Activated B cell treated with CpG ODN at 0.5 μM for 24 hours (primary cell): ENCODE measurements at regions not wholly inside any gene's neighbourhood (a gene's known extent, or its start where the extent isn't known, plus 50 kb on each side); places are given as distances from the start of the nearest gene placed in this dataset.

Experiments
- ATAC-seq: fragments of 200-7000 bp; cut with Tn5 transposase; one replicate; pipeline ENCODE4 v1.10.0; 2021; ENCODE audit warnings: low read depth, mild to moderate bottlenecking, moderate library complexity
- CTCF ChIA-PET: fragments of 350-600 bp; sonication (Branson Sonifier 250); formaldehyde crosslinking; loops from one replicate; lab custom pipeline; 2021; ENCODE audit warnings: antibody characterized with exemption; lab: Charles Lee
- POLR2A ChIA-PET: fragments of 350-600 bp; sonication (Branson Sonifier 250); formaldehyde crosslinking; loops from one replicate; lab custom pipeline; 2021; ENCODE audit warnings: antibody characterized with exemption; lab: Charles Lee
- DNase-seq: peaks from one replicate; pipeline ENCODE4 v3.0.0; 2022
- H3K27ac Mint-ChIP-seq: one replicate; pipeline ENCODE4 v1.8.0; 2020; ENCODE audit warnings: mixed read lengths
- H3K27me3 Mint-ChIP-seq: one replicate; pipeline ENCODE4 v1.8.0; 2021; ENCODE audit warnings: mixed read lengths
- H3K36me3 Mint-ChIP-seq: one replicate; pipeline ENCODE4 v1.8.0; 2021; ENCODE audit warnings: low read depth, mixed read lengths
- H3K4me1 Mint-ChIP-seq: one replicate; pipeline ENCODE4 v1.8.0; 2021; ENCODE audit warnings: mixed read lengths
- H3K4me3 Mint-ChIP-seq: one replicate; pipeline ENCODE4 v1.8.0; 2020; ENCODE audit warnings: mild to moderate bottlenecking, mixed read lengths
- H3K9me3 Mint-ChIP-seq: one replicate; pipeline ENCODE4 v1.8.0; 2020; ENCODE audit warnings: mixed read lengths
- CTCF ChIP-seq: fragments of 200-600 bp; IDR thresholded peaks from one replicate; pipeline ENCODE4 v1.8.0; 2022; ENCODE audit warnings: antibody characterized with exemption, mild to moderate bottlenecking
- intact Hi-C: fragments of 100-400 bp; cut with micrococcal nuclease; formaldehyde crosslinking; loops from one replicate; pipeline ENCODE4 v1.15.1; 2024

GRCh38 chr6:165081944-165082532, 227.4 kb downstream of the C6orf118 start:
- Mint-ChIP-seq H3K27me3 (no peaks in the 10 kb centered on the region), H3K4me1 (no peaks in the 10 kb centered on the region), H3K9me3 (peaks cover 3% of the 10 kb centered on the region), H3K27ac (no peak overlapping the region), H3K4me3 (no peak overlapping the region), H3K36me3 (no peaks in the 10 kb centered on the region)
- CTCF ChIA-PET = no interaction called here
- DNase-seq (no peak), ATAC-seq (no peak)
- intact Hi-C loops = no loop called here
- POLR2A ChIA-PET = no interaction called here
- TF ChIP-seq CTCF = no peak

GRCh38 chr6:165077876-165078275, 231.5 kb downstream of the C6orf118 start:
- DNase-seq = no peak
- intact Hi-C loops = no loop called here
- Mint-ChIP-seq H3K27me3 (no peaks in the 10 kb centered on the region), H3K9me3 (peaks cover 2% of the 10 kb centered on the region), H3K4me1 (no peaks in the 10 kb centered on the region), H3K27ac (no peak overlapping the region), H3K4me3 (no peak overlapping the region), H3K36me3 (no peaks in the 10 kb centered on the region)
- ChIA-PET POLR2A (no interaction called here), CTCF (no interaction called here)
- no peak for TF ChIP-seq CTCF
- no peak for ATAC-seq

DNA sequence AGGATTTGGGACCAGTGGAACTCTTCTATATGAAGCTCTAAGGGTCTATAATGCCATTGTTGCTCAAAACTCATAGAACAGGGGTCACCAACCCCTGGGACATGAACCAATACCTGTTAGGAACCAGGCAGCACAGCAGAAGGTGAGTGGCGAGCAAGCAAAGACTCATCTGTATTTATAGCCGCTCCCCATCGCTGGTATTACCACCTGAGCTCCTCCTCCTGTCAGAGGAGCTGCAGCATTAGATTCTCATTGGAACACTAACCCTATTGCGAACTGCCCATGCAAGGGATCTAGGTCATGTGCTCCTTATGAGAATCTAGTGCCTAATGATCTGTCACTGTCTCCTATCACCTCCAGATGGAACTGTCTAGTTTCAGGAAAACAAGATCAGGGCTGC, 237.5 kb downstream of the C6orf118 start:
- no peak for TF ChIP-seq CTCF
- ATAC-seq = no peak
- intact Hi-C loops = no loop called here
- Mint-ChIP-seq H3K4me3 (no peak overlapping the region), H3K27ac (no peak overlapping the region), H3K9me3 (no peaks in the 10 kb centered on the region), H3K4me1 (no peaks in the 10 kb centered on the region), H3K27me3 (no peaks in the 10 kb centered on the region), H3K36me3 (no peaks in the 10 kb centered on the region)
- no peak for DNase-seq
- CTCF ChIA-PET = no interaction called here
- POLR2A ChIA-PET = no interaction called here

DNA sequence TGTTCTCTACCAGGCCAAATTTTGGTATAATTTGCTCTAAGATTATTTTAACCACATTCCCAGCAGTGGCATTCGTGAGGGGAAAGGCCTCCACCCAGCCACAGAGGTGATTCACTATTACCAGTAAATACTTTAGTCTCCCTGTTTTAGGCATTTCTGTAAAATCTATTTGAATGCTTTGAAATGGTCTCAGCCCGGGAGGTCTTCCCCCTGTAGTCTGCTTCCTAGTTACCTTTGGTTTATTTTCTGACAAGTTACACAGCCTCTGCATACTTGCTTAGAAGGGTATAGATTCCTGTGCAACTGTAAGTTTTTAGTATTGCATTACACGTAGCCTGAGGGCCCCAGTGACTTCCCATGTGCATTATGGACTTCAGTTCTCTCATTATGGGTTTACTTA, 248.7 kb downstream of the C6orf118 start:
- H3K36me3 Mint-ChIP-seq = no peaks in the 10 kb centered on the region
- CTCF ChIA-PET = no interaction called here
- peaks cover 7% of the 10 kb centered on the region for H3K9me3 Mint-ChIP-seq
- no peak for ATAC-seq
- no peaks in the 10 kb centered on the region for H3K4me1 Mint-ChIP-seq
- H3K27ac Mint-ChIP-seq = no peak overlapping the region
- TF ChIP-seq CTCF = no peak
- intact Hi-C loops = no loop called here
- no peak overlapping the region for H3K4me3 Mint-ChIP-seq
- POLR2A ChIA-PET = no interaction called here
- DNase-seq = no peak
- no peaks in the 10 kb centered on the region for H3K27me3 Mint-ChIP-seq

DNA sequence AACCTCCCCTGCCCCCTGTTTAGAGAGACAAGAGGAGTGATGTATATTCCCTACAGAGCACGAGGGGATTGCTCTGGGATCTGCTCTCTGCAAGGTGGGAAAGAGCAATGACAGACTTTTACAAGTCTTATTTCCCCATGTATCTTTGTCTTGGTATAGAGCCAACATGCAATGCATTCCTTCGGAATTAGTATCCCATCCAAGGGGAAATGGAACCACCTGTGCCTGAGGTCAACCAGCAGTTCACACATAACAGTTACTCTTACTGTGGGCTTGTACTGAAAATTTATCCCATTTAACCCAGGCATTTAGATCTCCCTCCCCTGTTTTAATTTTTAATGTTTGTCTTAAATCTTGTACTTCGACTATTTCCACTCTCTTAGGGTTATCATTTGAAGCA, 250.4 kb downstream of the C6orf118 start:
- TF ChIP-seq CTCF = no peak
- H3K27me3 Mint-ChIP-seq = no peaks in the 10 kb centered on the region
- ATAC-seq (no peak), DNase-seq (no peak)
- peaks cover 7% of the 10 kb centered on the region for H3K9me3 Mint-ChIP-seq
- ChIA-PET POLR2A (no interaction called here), CTCF (no interaction called here)
- no peaks in the 10 kb centered on the region for H3K4me1 Mint-ChIP-seq
- no peak overlapping the region for H3K27ac Mint-ChIP-seq
- intact Hi-C loops = no loop called here
- H3K36me3 Mint-ChIP-seq = no peaks in the 10 kb centered on the region
- H3K4me3 Mint-ChIP-seq = no peak overlapping the region
